Breast epithelium (tissue), 3 donors: ENCODE measurements at regions not wholly inside any gene's neighbourhood (a gene's known extent, or its start where the extent isn't known, plus 50 kb on each side); places are given as distances from the start of the nearest gene placed in this dataset.

Experiments used
- POLR2A ChIP-seq: fragments of 450-650 bp; IDR thresholded peaks from one replicate; pipeline ENCODE4 v1.6.1; 2016; ENCODE audit warnings: antibody characterized with exemption, mild to moderate bottlenecking, moderate library complexity
- TF ChIP-seq, protein P1 (sequence below), 3 donors: fragments of 450-650 bp; IDR thresholded peaks; one replicate each; pipeline ENCODE4 v1.5.1; 2016 to 2017; ENCODE audit warnings: antibody characterized with exemption in 3 of 3, mild to moderate bottlenecking in 3 of 3, moderate library complexity in 3 of 3

DNA sequence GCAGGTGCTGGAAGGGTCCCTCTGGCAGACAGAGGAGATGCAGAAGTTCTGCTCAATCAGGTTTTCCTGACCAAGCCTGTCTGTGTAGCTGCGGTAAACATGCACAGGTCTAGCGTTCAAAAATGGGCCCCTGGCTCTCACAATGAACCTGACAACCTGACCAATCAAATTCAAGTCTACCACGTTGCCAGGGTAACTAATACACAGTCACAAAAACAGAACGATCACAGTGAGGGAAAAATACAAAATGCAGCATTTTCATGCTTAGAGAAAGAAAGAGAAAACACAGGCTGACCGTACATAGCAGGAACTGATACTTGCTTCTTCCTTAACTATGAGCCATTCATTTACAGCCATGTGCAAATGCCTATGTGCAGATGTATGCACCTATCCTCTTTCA lies 353.1 kb upstream of the TSHZ2 start:
- TF ChIP-seq, protein P1, sequence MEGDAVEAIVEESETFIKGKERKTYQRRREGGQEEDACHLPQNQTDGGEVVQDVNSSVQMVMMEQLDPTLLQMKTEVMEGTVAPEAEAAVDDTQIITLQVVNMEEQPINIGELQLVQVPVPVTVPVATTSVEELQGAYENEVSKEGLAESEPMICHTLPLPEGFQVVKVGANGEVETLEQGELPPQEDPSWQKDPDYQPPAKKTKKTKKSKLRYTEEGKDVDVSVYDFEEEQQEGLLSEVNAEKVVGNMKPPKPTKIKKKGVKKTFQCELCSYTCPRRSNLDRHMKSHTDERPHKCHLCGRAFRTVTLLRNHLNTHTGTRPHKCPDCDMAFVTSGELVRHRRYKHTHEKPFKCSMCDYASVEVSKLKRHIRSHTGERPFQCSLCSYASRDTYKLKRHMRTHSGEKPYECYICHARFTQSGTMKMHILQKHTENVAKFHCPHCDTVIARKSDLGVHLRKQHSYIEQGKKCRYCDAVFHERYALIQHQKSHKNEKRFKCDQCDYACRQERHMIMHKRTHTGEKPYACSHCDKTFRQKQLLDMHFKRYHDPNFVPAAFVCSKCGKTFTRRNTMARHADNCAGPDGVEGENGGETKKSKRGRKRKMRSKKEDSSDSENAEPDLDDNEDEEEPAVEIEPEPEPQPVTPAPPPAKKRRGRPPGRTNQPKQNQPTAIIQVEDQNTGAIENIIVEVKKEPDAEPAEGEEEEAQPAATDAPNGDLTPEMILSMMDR (IDR thresholded peaks at IDR 0.05): no peak
- no peak for TF ChIP-seq POLR2A
